Body of pancreas (tissue), 4 donors: ENCODE measurements at regions not wholly inside any gene's neighbourhood (a gene's known extent, or its start where the extent isn't known, plus 50 kb on each side); places are given as distances from the start of the nearest gene placed in this dataset.

Experiments used
- ATAC-seq: fragments of 150-250 bp; one replicate; pipeline ENCODE4 v1.9.1; 2016
- DNase-seq, 4 donors: peaks; one replicate each; pipeline ENCODE4 v3.0.0-alpha.2; 2019
- H3K27ac ChIP-seq, 4 donors: fragments of 200-600 bp; sonication (generic); 1 replicate in 3 of 4; 2 replicates in 1 of 4; pipeline versions ENCODE4 v1.5.1 to v1.6.1; 2016 to 2019; ENCODE audit warnings: mild to moderate bottlenecking in 1 of 4, mixed read lengths in 1 of 4, moderate library complexity in 1 of 4
- H3K27me3 ChIP-seq, 2 donors: fragments of 200-600 bp; sonication (generic); one replicate each; pipeline ENCODE4 v1.6.0; 2016; ENCODE audit warnings: mild to moderate bottlenecking in 1 of 2
- H3K36me3 ChIP-seq, 2 donors: fragments of 200-600 bp; sonication (generic); replicated peaks in 1 of 2; 2 replicates each; pipeline ENCODE4 v1.5.1; 2016; ENCODE audit warnings: low read depth in 2 of 2; ENCODE audit not compliant: insufficient read depth in 1 of 2
- H3K4me1 ChIP-seq: fragments of 200-600 bp; sonication (generic); one replicate; pipeline ENCODE4 v1.6.0; 2016
- H3K4me3 ChIP-seq, 2 donors: fragments of 200-600 bp; sonication (generic); 1 replicate in 1 of 2; 2 replicates in 1 of 2; pipeline ENCODE4 v1.5.1; 2016 to 2019
- H3K9me3 ChIP-seq, 3 donors: fragments of 200-600 bp; sonication (generic); 1 replicate in 2 of 3; 2 replicates in 1 of 3; pipeline ENCODE4 v1.5.1; 2016
- POLR2A ChIP-seq, 3 donors: fragments of 450-650 bp; IDR thresholded peaks; one replicate each; pipeline ENCODE4 v1.6.1; 2016; ENCODE audit warnings: antibody characterized with exemption in 3 of 3, mild to moderate bottlenecking in 2 of 3
- WGBS, 2 donors: methylation state at CpG; one replicate each; pipeline ENCODE4 v1.1.5; 2017; 5-methylcytosine and 5-hydroxymethylcytosine counted together
- intact Hi-C: fragments of 100-400 bp; cut with DNase I; formaldehyde crosslinking; loops from one replicate; pipeline ENCODE4 v1.15.1; 2023
- TF ChIP-seq, protein P1 (sequence below), 7 experiments: fragments of 450-650 bp in 4 of 7; fragments of 200-600 bp in 3 of 7; sonication (generic) in 3 of 7; IDR thresholded peaks; one replicate each; pipeline ENCODE4 v1.5.1; 2016 to 2019; ENCODE audit warnings: antibody characterized with exemption in 7 of 7

DNA sequence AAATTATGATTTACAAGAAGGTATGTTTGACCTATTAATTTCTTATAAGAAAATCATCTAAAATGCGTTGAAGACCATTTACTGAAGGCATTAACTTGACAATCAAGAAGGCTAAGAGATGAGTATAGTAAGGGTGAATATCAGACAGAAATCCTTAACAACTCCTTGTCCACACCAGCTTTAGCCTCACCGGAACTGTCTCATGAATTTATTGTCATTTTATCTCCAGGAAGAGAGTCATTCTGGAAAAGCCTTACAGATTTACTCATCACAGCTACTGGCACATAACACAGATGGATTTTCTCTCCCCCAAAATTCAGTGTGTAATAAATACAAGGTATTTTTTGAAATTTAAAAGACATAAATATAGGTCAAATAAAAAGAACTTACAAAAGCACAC lies 129.4 kb upstream of the LSM8 start:
- no peaks in the 10 kb centered on the region for H3K9me3 ChIP-seq
- TF ChIP-seq POLR2A (IDR thresholded peaks at IDR 0.05), result no peak
- TF ChIP-seq, protein P1, sequence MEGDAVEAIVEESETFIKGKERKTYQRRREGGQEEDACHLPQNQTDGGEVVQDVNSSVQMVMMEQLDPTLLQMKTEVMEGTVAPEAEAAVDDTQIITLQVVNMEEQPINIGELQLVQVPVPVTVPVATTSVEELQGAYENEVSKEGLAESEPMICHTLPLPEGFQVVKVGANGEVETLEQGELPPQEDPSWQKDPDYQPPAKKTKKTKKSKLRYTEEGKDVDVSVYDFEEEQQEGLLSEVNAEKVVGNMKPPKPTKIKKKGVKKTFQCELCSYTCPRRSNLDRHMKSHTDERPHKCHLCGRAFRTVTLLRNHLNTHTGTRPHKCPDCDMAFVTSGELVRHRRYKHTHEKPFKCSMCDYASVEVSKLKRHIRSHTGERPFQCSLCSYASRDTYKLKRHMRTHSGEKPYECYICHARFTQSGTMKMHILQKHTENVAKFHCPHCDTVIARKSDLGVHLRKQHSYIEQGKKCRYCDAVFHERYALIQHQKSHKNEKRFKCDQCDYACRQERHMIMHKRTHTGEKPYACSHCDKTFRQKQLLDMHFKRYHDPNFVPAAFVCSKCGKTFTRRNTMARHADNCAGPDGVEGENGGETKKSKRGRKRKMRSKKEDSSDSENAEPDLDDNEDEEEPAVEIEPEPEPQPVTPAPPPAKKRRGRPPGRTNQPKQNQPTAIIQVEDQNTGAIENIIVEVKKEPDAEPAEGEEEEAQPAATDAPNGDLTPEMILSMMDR (IDR thresholded peaks at IDR 0.05), result no peak
- no peaks in the 10 kb centered on the region for H3K4me1 ChIP-seq
- H3K27ac ChIP-seq, result no peak overlapping the region
- no peaks in the 10 kb centered on the region for H3K27me3 ChIP-seq
- intact Hi-C loops, result no loop called here
- WGBS, 2 donors, result 82 to 87% methylated on average over 2 of the region's 2 CpGs
- no peak for DNase-seq
- H3K36me3 ChIP-seq, result no peaks in the 10 kb centered on the region
- H3K4me3 ChIP-seq, result no peak overlapping the region
- no peak for ATAC-seq

DNA sequence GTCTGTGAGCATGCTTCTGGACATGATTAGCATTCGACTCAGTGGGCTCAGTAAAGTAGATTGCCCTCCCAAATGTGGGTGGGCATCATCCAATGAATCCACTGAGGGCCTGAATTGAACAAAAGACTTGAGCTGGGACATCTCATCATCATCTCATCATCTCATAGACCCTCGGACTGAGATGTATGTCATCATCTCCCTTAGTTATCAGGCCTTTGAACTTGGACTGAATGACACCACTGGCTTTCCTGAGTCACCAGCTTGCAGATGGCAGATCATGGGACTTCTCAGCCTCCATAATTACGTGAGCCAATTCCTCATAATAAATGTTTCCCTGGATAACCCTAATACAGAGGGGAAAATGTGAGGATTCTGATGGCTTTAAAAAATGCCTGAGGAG lies 128.3 kb upstream of the LSM8 start:
- H3K9me3 ChIP-seq, result no peaks in the 10 kb centered on the region
- H3K27me3 ChIP-seq, result no peaks in the 10 kb centered on the region
- no peak for ATAC-seq
- no peaks in the 10 kb centered on the region for H3K36me3 ChIP-seq
- WGBS, 2 donors, result 66 to 71% methylated on average over 3 of the region's 3 CpGs
- TF ChIP-seq, protein P1 (IDR thresholded peaks at IDR 0.05), result no peak
- no peak for TF ChIP-seq POLR2A (IDR thresholded peaks at IDR 0.05)
- intact Hi-C loops, result no loop called here
- no peak overlapping the region for H3K4me3 ChIP-seq
- H3K4me1 ChIP-seq, result no peaks in the 10 kb centered on the region
- H3K27ac ChIP-seq, result no peak overlapping the region
- DNase-seq, result no peak

DNA sequence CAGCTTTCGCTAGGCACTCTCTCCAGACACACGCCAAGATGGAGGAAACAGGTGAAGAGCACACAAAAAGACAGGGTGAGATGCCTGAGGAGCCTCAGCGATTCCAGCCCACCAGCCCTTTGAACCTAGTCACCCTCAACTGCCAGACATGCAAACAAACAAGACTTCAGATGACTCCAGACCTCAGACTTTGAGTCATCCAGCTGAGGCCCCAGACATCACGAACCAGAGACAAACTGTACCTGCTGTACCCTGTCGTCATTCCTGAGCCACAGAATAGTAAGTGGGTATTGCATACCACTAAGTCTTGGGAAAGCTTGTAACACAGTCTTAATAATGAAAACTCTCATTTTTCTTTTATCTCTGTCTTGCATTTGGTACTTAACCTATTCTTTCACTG lies 126.6 kb upstream of the LSM8 start:
- intact Hi-C loops, result no loop called here
- H3K27me3 ChIP-seq, result no peaks in the 10 kb centered on the region
- ATAC-seq (no peak), DNase-seq (no peak)
- no peak overlapping the region for H3K27ac ChIP-seq
- TF ChIP-seq, protein P1 (IDR thresholded peaks at IDR 0.05), result no peak
- no peak for TF ChIP-seq POLR2A (IDR thresholded peaks at IDR 0.05)
- 71 to 81% methylated on average over 5 of the region's 5 CpGs for WGBS, 2 donors
- H3K4me1 ChIP-seq, result no peaks in the 10 kb centered on the region
- H3K9me3 ChIP-seq, result no peaks in the 10 kb centered on the region
- no peaks in the 10 kb centered on the region for H3K36me3 ChIP-seq
- H3K4me3 ChIP-seq, result no peak overlapping the region

- intact Hi-C loops, result no loop called here
- ATAC-seq, result no peak
- 60 to 74% methylated on average over 2 of the region's 2 CpGs for WGBS, 2 donors
- no peak overlapping the region for H3K4me3 ChIP-seq
- no peak for DNase-seq
- TF ChIP-seq POLR2A (IDR thresholded peaks at IDR 0.05), result no peak
- TF ChIP-seq, protein P1 (IDR thresholded peaks at IDR 0.05), result no peak
- H3K27ac ChIP-seq, result no peak overlapping the region
- H3K36me3 ChIP-seq, result no peaks in the 10 kb centered on the region
- no peaks in the 10 kb centered on the region for H3K27me3 ChIP-seq
- no peaks in the 10 kb centered on the region for H3K9me3 ChIP-seq
- no peaks in the 10 kb centered on the region for H3K4me1 ChIP-seq
These were observed 124.8 kb upstream of the LSM8 start for GRCh38 chr7:118059209-118059608.

- H3K27me3 ChIP-seq, result no peaks in the 10 kb centered on the region
- WGBS, 2 donors, result 35% methylated on average over 1 of the region's 1 CpG
- no peak for ATAC-seq
These were observed 123.3 kb upstream of the LSM8 start for GRCh38 chr7:118060692-118061091.

More at GRCh38 chr7:118060692-118061091, 123.3 kb upstream of the LSM8 start:
- TF ChIP-seq, protein P1 (IDR thresholded peaks at IDR 0.05), result no peak
- no peak for TF ChIP-seq POLR2A (IDR thresholded peaks at IDR 0.05)
- no peak for DNase-seq
- no peaks in the 10 kb centered on the region for H3K9me3 ChIP-seq
- H3K27ac ChIP-seq, result no peak overlapping the region
- H3K36me3 ChIP-seq, result no peaks in the 10 kb centered on the region
- intact Hi-C loops, result no loop called here
- no peak overlapping the region for H3K4me3 ChIP-seq
- H3K4me1 ChIP-seq, result no peaks in the 10 kb centered on the region
